PFSK-1 (cell line): ENCODE measurements at regions not wholly inside any gene's neighbourhood (a gene's known extent, or its start where the extent isn't known, plus 50 kb on each side); places are given as distances from the start of the nearest gene placed in this dataset.

Experiments
- FOXP2 ChIP-seq: optimal IDR thresholded peaks from 2 replicates; pipeline ENCODE3; 2011; ENCODE audit warnings: borderline replicate concordance, control low read depth, inconsistent platforms; ENCODE audit not compliant: insufficient read depth; ENCODE audit errors: extremely low read length, extremely low read depth
- POLR2AphosphoS5 ChIP-seq: IDR thresholded peaks from 2 replicates; pipeline ENCODE4 v1.6.1; 2012; ENCODE audit warnings: low read depth, mild to moderate bottlenecking, control low read depth, low read length, moderate library complexity
- SIN3A ChIP-seq: IDR thresholded peaks from 2 replicates; pipeline ENCODE4 v1.6.1; 2012; ENCODE audit warnings: mild to moderate bottlenecking, low read length, moderate library complexity, borderline replicate concordance; ENCODE audit not compliant: insufficient read depth
- TAF1 ChIP-seq: IDR thresholded peaks from 2 replicates; pipeline ENCODE4 v1.6.1; 2012; ENCODE audit warnings: low read length, control low read depth, borderline replicate concordance; ENCODE audit not compliant: insufficient read depth
- TF ChIP-seq, protein P1 (sequence below), 2 experiments: IDR thresholded peaks; 2 replicates each; pipeline versions ENCODE4 v1.6.1 to v1.8.0; 2011 to 2012; ENCODE audit warnings: low read depth in 2 of 2, low read length in 2 of 2, control low read depth in 1 of 2, inconsistent platforms in 1 of 2, mild to moderate bottlenecking in 1 of 2, moderate library complexity in 1 of 2; ENCODE audit not compliant: insufficient read depth in 1 of 2

DNA sequence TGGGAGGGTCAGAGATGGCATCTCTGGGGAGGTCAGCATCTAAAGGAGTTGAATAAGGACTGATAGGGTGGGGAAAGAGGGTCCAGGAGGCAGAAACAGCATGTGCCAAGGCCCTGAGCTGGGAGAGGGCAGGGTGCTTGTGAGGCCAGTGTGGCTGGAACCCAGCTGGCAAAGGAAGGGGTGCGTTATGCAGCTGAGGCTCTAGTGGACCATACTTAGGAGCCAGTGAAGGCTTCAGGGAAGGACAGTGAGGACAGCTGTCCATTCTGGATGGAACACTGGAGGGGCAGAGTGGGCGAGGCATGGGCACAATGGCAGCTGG, 57.1 kb upstream of the RPL11 start:
- TF ChIP-seq, protein P1, sequence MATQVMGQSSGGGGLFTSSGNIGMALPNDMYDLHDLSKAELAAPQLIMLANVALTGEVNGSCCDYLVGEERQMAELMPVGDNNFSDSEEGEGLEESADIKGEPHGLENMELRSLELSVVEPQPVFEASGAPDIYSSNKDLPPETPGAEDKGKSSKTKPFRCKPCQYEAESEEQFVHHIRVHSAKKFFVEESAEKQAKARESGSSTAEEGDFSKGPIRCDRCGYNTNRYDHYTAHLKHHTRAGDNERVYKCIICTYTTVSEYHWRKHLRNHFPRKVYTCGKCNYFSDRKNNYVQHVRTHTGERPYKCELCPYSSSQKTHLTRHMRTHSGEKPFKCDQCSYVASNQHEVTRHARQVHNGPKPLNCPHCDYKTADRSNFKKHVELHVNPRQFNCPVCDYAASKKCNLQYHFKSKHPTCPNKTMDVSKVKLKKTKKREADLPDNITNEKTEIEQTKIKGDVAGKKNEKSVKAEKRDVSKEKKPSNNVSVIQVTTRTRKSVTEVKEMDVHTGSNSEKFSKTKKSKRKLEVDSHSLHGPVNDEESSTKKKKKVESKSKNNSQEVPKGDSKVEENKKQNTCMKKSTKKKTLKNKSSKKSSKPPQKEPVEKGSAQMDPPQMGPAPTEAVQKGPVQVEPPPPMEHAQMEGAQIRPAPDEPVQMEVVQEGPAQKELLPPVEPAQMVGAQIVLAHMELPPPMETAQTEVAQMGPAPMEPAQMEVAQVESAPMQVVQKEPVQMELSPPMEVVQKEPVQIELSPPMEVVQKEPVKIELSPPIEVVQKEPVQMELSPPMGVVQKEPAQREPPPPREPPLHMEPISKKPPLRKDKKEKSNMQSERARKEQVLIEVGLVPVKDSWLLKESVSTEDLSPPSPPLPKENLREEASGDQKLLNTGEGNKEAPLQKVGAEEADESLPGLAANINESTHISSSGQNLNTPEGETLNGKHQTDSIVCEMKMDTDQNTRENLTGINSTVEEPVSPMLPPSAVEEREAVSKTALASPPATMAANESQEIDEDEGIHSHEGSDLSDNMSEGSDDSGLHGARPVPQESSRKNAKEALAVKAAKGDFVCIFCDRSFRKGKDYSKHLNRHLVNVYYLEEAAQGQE (IDR thresholded peaks at IDR 0.05; ENCODE audit: insufficient read depth in 1 of 2, low read depth in 2 of 2, low read length in 2 of 2) = no peak
- TF ChIP-seq POLR2AphosphoS5 = no peak
- no peak for TF ChIP-seq FOXP2
- TF ChIP-seq TAF1 = no peak
- TF ChIP-seq SIN3A = no peak
